ENCODE measurements at regions not wholly inside any gene's neighbourhood (a gene's known extent, or its start where the extent isn't known, plus 50 kb on each side); places are given as distances from the start of the nearest gene placed in this dataset.

GRCh38 chr15:98403169-98403568 lies 245.2 kb upstream of the IGF1R start:
- TF ChIP-seq POLR2A (conservative IDR thresholded peaks at IDR 0.05) (no peak), ZNF592 (IDR thresholded peaks at IDR 0.05) (no peak), NFYB (IDR thresholded peaks at IDR 0.05; ENCODE audit: extremely low read depth, insufficient read length) (no peak), RBFOX2 (IDR thresholded peaks at IDR 0.05; ENCODE audit: low read depth, low read length) (no peak), ARHGAP35 (IDR thresholded peaks at IDR 0.05; ENCODE audit: partially characterized antibody) (no peak), NCOA1 (IDR thresholded peaks at IDR 0.05; ENCODE audit: low read depth) (no peak)
